HepG2 (cell line): ENCODE measurements at regions not wholly inside any gene's neighbourhood (a gene's known extent, or its start where the extent isn't known, plus 50 kb on each side); places are given as distances from the start of the nearest gene placed in this dataset.
A peak's percentile ranks its signal among the peaks of the same experiment; 100 is the strongest.

Experiments used
- ATAC-seq: fragments of 200-7000 bp; cut with Tn5 transposase; 3 replicates; pipeline ENCODE4 v1.9.1; 2020; ENCODE audit warnings: mild to moderate bottlenecking, moderate library complexity
- BruUV-seq: library from RNA; stranded (reverse); fragments of 400-500 nt; replicated peaks from 2 replicates; lab custom pipeline; 2021; lab: Mats Ljungman, UMichigan
- CTCF ChIA-PET: fragments of 300-600 bp; formaldehyde crosslinking; extraction: SDS; loops from one replicate; lab custom pipeline; 2021; ENCODE audit warnings: low total read pairs, inconsistent platforms, low intra/inter-chr PET ratio; lab: Yijun Ruan, JAX
- POLR2A ChIA-PET: fragments of 350-600 bp; sonication (Branson Sonifier 250); formaldehyde crosslinking; loops from one replicate; lab custom pipeline; 2020; ENCODE audit warnings: antibody characterized with exemption, inconsistent platforms; lab: Yijun Ruan, JAX
- DNase-seq: peaks from one replicate; pipeline ENCODE4 v3.0.0-alpha.2; 2015; ENCODE audit warnings: low spot score
- FAIRE-seq: peaks from 3 replicates; lab custom pipeline; 2011; peaks lifted over from hg19 to GRCh38; lab: Jason Lieb, UNC
- H2AFZ ChIP-seq: one replicate; pipeline ENCODE4 v1.6.1; 2011; ENCODE audit warnings: low read length, inconsistent platforms
- H3K27ac ChIP-seq: fragments of 300-600 bp; 3 replicates; pipeline ENCODE4 v1.8.0; 2011; ENCODE audit warnings: mixed run types, mild to moderate bottlenecking, mixed read lengths, low read length, inconsistent platforms; ENCODE audit not compliant: insufficient read depth; ENCODE audit errors: extremely low read length
- H3K27me3 ChIP-seq, 2 experiments: fragments of 200-600 bp in 1 of 2; 2 replicates in 1 of 2; 3 replicates in 1 of 2; pipeline versions ENCODE4 v1.6.0 to v1.8.0; 2011; ENCODE audit warnings: low read length in 2 of 2, mild to moderate bottlenecking in 2 of 2, moderate library complexity in 2 of 2, inconsistent platforms in 1 of 2; ENCODE audit not compliant: insufficient read depth in 2 of 2, control insufficient read depth in 1 of 2
- H3K36me3 ChIP-seq, 2 experiments: fragments of 200-600 bp in 1 of 2; replicated peaks in 1 of 2; 2 replicates in 1 of 2; 3 replicates in 1 of 2; pipeline versions ENCODE4 v1.5.1 to v1.8.0; 2011; ENCODE audit warnings: low read length in 2 of 2, inconsistent platforms in 1 of 2; ENCODE audit not compliant: insufficient read depth in 2 of 2, control insufficient read depth in 1 of 2
- H3K4me1 ChIP-seq: 2 replicates; pipeline ENCODE4 v1.5.1; 2012; ENCODE audit warnings: low read length, inconsistent platforms; ENCODE audit not compliant: insufficient read depth
- H3K4me2 ChIP-seq: 2 replicates; pipeline ENCODE4 v1.6.0; 2011; ENCODE audit warnings: low read depth, low read length, inconsistent platforms
- H3K4me3 ChIP-seq, 3 experiments: fragments of 200-600 bp in 1 of 3; sonication (generic), shearing (Covaris generic) in 1 of 3; replicated peaks in 1 of 3; 2 replicates each; pipeline ENCODE4 v1.5.1; 2011 to 2016; ENCODE audit warnings: low read length in 3 of 3, inconsistent platforms in 2 of 3, low read depth in 2 of 3, mild to moderate bottlenecking in 2 of 3, control low read depth in 1 of 3, mixed read lengths in 1 of 3; ENCODE audit not compliant: insufficient read depth in 1 of 3
- H3K79me2 ChIP-seq: one replicate; pipeline ENCODE4 v1.6.1; 2011; ENCODE audit warnings: low read length, inconsistent platforms; ENCODE audit not compliant: insufficient read depth
- H3K9ac ChIP-seq: 2 replicates; pipeline ENCODE4 v1.6.0; 2011; ENCODE audit warnings: mild to moderate bottlenecking, low read depth, low read length, inconsistent platforms; ENCODE audit not compliant: insufficient read depth
- H3K9me3 ChIP-seq: 2 replicates; pipeline ENCODE4 v1.5.1; 2012; ENCODE audit warnings: mild to moderate bottlenecking, low read length
- H4K20me1 ChIP-seq: 2 replicates; pipeline ENCODE4 v1.6.0; 2011; ENCODE audit warnings: inconsistent platforms, mild to moderate bottlenecking, low read length, moderate library complexity; ENCODE audit not compliant: insufficient read depth
- CTCF ChIP-seq: sonication (generic); formaldehyde crosslinking; IDR thresholded peaks from 2 replicates; pipeline ENCODE4 v1.5.0; 2020; ENCODE audit warnings: mild to moderate bottlenecking, missing genetic modification reagents, moderate library complexity
- KDM1A ChIP-seq: IDR thresholded peaks from 2 replicates; pipeline ENCODE4 v1.6.1; 2016; ENCODE audit warnings: missing compliant biosample characterization
- KDM2A ChIP-seq: sonication (generic); formaldehyde crosslinking; IDR thresholded peaks from 2 replicates; pipeline ENCODE4 v1.4.0; 2020; ENCODE audit warnings: low read depth, missing genetic modification reagents, borderline replicate concordance
- NCOA5 ChIP-seq: sonication (generic); formaldehyde crosslinking; IDR thresholded peaks from 2 replicates; pipeline ENCODE4 v1.4.0; 2020; ENCODE audit warnings: missing genetic modification reagents
- SKIL ChIP-seq: sonication (generic); formaldehyde crosslinking; IDR thresholded peaks from 2 replicates; pipeline ENCODE4 v1.8.0; 2022; ENCODE audit warnings: missing genetic modification reagents, mild to moderate bottlenecking, moderate library complexity, borderline replicate concordance
- SMC3 ChIP-seq: IDR thresholded peaks from 2 replicates; pipeline ENCODE4 v1.6.1; 2011; ENCODE audit warnings: low read length, improper control_type of control experiment
- STAG1 ChIP-seq: sonication (generic); formaldehyde crosslinking; IDR thresholded peaks from 2 replicates; pipeline ENCODE4 v1.4.0; 2020; ENCODE audit warnings: missing genetic modification reagents
- TBX2 ChIP-seq: sonication (generic); formaldehyde crosslinking; IDR thresholded peaks from 2 replicates; pipeline ENCODE4 v1.5.0; 2020; ENCODE audit warnings: missing genetic modification reagents, mild to moderate bottlenecking, borderline replicate concordance
- XRCC5 ChIP-seq: fragments of 200-400 bp; formaldehyde crosslinking; optimal IDR thresholded peaks from 2 replicates; pipeline ENCODE3; 2017; ENCODE audit warnings: mild to moderate bottlenecking, low read length
- ZFX ChIP-seq: sonication (generic); formaldehyde crosslinking; IDR thresholded peaks from 2 replicates; pipeline ENCODE4 v1.4.0; 2020; ENCODE audit warnings: mild to moderate bottlenecking, low read depth, missing genetic modification reagents, moderate library complexity
- ZNF451 ChIP-seq: sonication (generic); formaldehyde crosslinking; IDR thresholded peaks from 2 replicates; pipeline ENCODE4 v1.5.0; 2020; ENCODE audit warnings: mild to moderate bottlenecking, missing genetic modification reagents
- ZNF549 ChIP-seq: sonication (generic); formaldehyde crosslinking; IDR thresholded peaks from 2 replicates; pipeline ENCODE4 v1.5.0; 2020; ENCODE audit warnings: missing genetic modification reagents
- ZNF788 ChIP-seq: sonication (generic); formaldehyde crosslinking; IDR thresholded peaks from 2 replicates; pipeline ENCODE4 v1.5.0; 2020; ENCODE audit warnings: mild to moderate bottlenecking, missing genetic modification reagents, borderline replicate concordance
- ZNF816 ChIP-seq: sonication (generic); formaldehyde crosslinking; IDR thresholded peaks from 2 replicates; pipeline ENCODE4 v1.8.0; 2022; ENCODE audit warnings: missing genetic modification reagents, mild to moderate bottlenecking, borderline replicate concordance
- WGBS: methylation state at CpG from one replicate; pipeline ENCODE4 v1.1.6; 2017; ENCODE audit warnings: low lambda C conversion rate; 5-methylcytosine and 5-hydroxymethylcytosine counted together
- in situ Hi-C: cut with HindIII; loops from 2 replicates; pipeline ENCODE4 v1.10.0; 2017; ENCODE audit warnings: low pct_unique_long_range_greater_than_20kb; ENCODE audit not compliant: extremely low pct_ligation_motif_present
- intact Hi-C: fragments of 100-400 bp; cut with micrococcal nuclease; formaldehyde crosslinking; loops from one replicate; pipeline ENCODE4 v1.10.0; 2022; ENCODE audit not compliant: unreplicated experiment

- ATAC-seq (no peak), DNase-seq (no peak), FAIRE-seq (no peak)
- no peaks in the 10 kb centered on the region for H3K27me3 ChIP-seq
- H4K20me1 ChIP-seq: no peaks in the 10 kb centered on the region
- H2AFZ ChIP-seq: no peak overlapping the region
- peaks cover 45% of the 10 kb centered on the region for H3K9me3 ChIP-seq
- H3K4me1 ChIP-seq: no peaks in the 10 kb centered on the region
- in situ Hi-C loops: no loop called here
- H3K79me2 ChIP-seq: no peaks in the 10 kb centered on the region
- H3K4me2 ChIP-seq: no peak overlapping the region
- no peaks in the 10 kb centered on the region for H3K36me3 ChIP-seq
- no TSS peak for BruUV-seq
- H3K9ac ChIP-seq: no peak overlapping the region
- WGBS: 13% methylated on average over 3 of the region's 3 CpGs
- CTCF ChIA-PET: no interaction called here
- no peak overlapping the region for H3K27ac ChIP-seq
- TF ChIP-seq TBX2 (no peak), ZFX (no peak), KDM1A (CRISPR knock-in tag) (no peak), ZNF451 (no peak), ZNF816 (CRISPR knock-in tag) (no peak), NCOA5 (CRISPR knock-in tag) (no peak), ZNF788 (CRISPR knock-in tag) (no peak)
- intact Hi-C loops: no loop called here
- POLR2A ChIA-PET: no interaction called here
- H3K4me3 ChIP-seq: no peak overlapping the region
Measured at GRCh38 chr1:209187589-209187988, 395.9 kb upstream of the CAMK1G start.

- Histone ChIP-seq H3K4me2 (no peak overlapping the region), H3K4me1 (no peaks in the 10 kb centered on the region), H3K9ac (no peak overlapping the region), H3K4me3 (no peak overlapping the region), H2AFZ (no peak overlapping the region), H3K27ac (no peak overlapping the region), H3K27me3 (no peaks in the 10 kb centered on the region), H4K20me1 (no peaks in the 10 kb centered on the region), H3K9me3 (peaks cover 35% of the 10 kb centered on the region), H3K79me2 (no peaks in the 10 kb centered on the region), H3K36me3 (no peaks in the 10 kb centered on the region)
- no TSS peak for BruUV-seq
- ATAC-seq (peak; percentile 95), DNase-seq (peak; percentile 18), FAIRE-seq (no peak)
- 3% methylated on average over 7 of the region's 12 CpGs for WGBS
- intact Hi-C loops: no loop called here
- CTCF ChIA-PET: no interaction called here
- TF ChIP-seq CTCF (CRISPR knock-in tag) (peak; percentile 76), SMC3 (peak; percentile 46), XRCC5 (peak; percentile 59), SKIL (no peak), STAG1 (CRISPR knock-in tag) (peak; percentile 54), KDM2A (CRISPR knock-in tag) (peak; percentile 37; the same call in 1 of the 2 replicates), ZNF549 (no peak)
- POLR2A ChIA-PET: no interaction called here
- in situ Hi-C loops: no loop called here
Measured at GRCh38 chr1:209190591-209191261, 392.8 kb upstream of the CAMK1G start.
